Osteocyte (in vitro differentiated cells): ENCODE measurements at regions not wholly inside any gene's neighbourhood (a gene's known extent, or its start where the extent isn't known, plus 50 kb on each side); places are given as distances from the start of the nearest gene placed in this dataset.

ENCODE experiments used
- DNase-seq: peaks from one replicate; pipeline ENCODE4 v3.0.0; 2021; ENCODE audit warnings: mixed read lengths; ENCODE audit not compliant: unreplicated experiment; ENCODE audit errors: extremely low spot score
- H3K27ac Mint-ChIP-seq: one replicate; pipeline ENCODE4 v1.8.0; 2021; ENCODE audit warnings: mild to moderate bottlenecking, mixed read lengths; ENCODE audit not compliant: unreplicated experiment
- H3K27me3 Mint-ChIP-seq: one replicate; pipeline ENCODE4 v1.8.0; 2021; ENCODE audit warnings: mixed read lengths; ENCODE audit not compliant: unreplicated experiment
- H3K36me3 Mint-ChIP-seq: one replicate; pipeline ENCODE4 v1.8.0; 2021; ENCODE audit warnings: mixed read lengths; ENCODE audit not compliant: unreplicated experiment
- H3K4me1 Mint-ChIP-seq: one replicate; pipeline ENCODE4 v1.8.0; 2021; ENCODE audit warnings: mixed read lengths; ENCODE audit not compliant: unreplicated experiment
- H3K4me3 Mint-ChIP-seq: one replicate; pipeline ENCODE4 v1.8.0; 2021; ENCODE audit warnings: mild to moderate bottlenecking, moderate library complexity, mixed read lengths; ENCODE audit not compliant: unreplicated experiment
- H3K9me3 Mint-ChIP-seq: one replicate; pipeline ENCODE4 v1.8.0; 2021; ENCODE audit warnings: mixed read lengths; ENCODE audit not compliant: unreplicated experiment
- TF ChIP-seq, protein P1 (sequence below): fragments of 200-600 bp; sonication (generic); IDR thresholded peaks from 2 replicates; pipeline ENCODE4 v1.5.0; 2021; ENCODE audit warnings: antibody characterized with exemption, mild to moderate bottlenecking, moderate library complexity

DNA sequence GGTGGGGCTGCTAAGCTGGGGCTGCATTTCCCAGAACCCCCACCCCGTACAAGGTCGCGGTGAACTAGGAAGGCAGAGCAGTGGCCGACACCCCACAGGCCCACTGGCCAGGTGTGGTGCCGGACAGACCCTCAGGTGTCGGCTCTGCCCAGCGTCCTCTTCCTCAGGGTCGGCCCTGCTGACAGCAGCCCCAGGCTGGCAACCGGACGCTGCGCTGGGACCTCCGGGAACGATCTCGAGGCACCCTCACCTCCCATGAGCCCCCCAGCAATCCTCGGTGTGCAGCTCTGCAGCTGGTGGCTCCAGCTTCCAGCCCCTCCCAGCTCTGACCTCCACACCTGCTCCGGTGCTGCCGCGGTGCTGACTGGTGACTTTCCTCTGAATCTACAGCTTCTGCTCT, 142.9 kb upstream of the SPACA7 start:
- Mint-ChIP-seq H3K36me3 (no peaks in the 10 kb centered on the region), H3K4me3 (no peak overlapping the region), H3K27me3 (no peaks in the 10 kb centered on the region), H3K27ac (no peak overlapping the region), H3K4me1 (no peaks in the 10 kb centered on the region), H3K9me3 (peaks cover 15% of the 10 kb centered on the region)
- no peak for DNase-seq
- TF ChIP-seq, protein P1, sequence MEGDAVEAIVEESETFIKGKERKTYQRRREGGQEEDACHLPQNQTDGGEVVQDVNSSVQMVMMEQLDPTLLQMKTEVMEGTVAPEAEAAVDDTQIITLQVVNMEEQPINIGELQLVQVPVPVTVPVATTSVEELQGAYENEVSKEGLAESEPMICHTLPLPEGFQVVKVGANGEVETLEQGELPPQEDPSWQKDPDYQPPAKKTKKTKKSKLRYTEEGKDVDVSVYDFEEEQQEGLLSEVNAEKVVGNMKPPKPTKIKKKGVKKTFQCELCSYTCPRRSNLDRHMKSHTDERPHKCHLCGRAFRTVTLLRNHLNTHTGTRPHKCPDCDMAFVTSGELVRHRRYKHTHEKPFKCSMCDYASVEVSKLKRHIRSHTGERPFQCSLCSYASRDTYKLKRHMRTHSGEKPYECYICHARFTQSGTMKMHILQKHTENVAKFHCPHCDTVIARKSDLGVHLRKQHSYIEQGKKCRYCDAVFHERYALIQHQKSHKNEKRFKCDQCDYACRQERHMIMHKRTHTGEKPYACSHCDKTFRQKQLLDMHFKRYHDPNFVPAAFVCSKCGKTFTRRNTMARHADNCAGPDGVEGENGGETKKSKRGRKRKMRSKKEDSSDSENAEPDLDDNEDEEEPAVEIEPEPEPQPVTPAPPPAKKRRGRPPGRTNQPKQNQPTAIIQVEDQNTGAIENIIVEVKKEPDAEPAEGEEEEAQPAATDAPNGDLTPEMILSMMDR = no peak

DNA sequence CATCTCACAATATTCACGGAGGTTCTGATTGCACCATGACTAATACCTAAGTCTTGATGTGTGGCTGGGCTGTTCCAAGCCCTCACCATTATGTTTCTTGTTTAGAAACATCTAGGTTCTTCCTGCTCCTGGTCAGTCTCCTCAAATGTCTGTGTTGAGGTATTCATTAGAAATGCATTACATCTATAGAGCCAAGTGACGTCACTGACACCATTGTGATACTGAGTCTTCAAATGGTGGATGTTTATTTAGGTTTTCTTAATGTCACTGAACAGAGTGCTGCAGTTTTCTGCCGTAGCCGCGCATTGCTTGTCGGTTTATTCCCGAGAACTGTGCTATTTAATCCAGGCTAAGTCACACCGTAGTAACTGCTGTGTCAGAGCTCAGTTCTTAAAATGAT, 142.4 kb upstream of the SPACA7 start:
- H3K4me1 Mint-ChIP-seq = no peaks in the 10 kb centered on the region
- TF ChIP-seq, protein P1 = no peak
- H3K27ac Mint-ChIP-seq = no peak overlapping the region
- H3K27me3 Mint-ChIP-seq = no peaks in the 10 kb centered on the region
- H3K9me3 Mint-ChIP-seq = peaks cover 15% of the 10 kb centered on the region
- no peak for DNase-seq
- H3K4me3 Mint-ChIP-seq = no peak overlapping the region
- no peaks in the 10 kb centered on the region for H3K36me3 Mint-ChIP-seq

DNA sequence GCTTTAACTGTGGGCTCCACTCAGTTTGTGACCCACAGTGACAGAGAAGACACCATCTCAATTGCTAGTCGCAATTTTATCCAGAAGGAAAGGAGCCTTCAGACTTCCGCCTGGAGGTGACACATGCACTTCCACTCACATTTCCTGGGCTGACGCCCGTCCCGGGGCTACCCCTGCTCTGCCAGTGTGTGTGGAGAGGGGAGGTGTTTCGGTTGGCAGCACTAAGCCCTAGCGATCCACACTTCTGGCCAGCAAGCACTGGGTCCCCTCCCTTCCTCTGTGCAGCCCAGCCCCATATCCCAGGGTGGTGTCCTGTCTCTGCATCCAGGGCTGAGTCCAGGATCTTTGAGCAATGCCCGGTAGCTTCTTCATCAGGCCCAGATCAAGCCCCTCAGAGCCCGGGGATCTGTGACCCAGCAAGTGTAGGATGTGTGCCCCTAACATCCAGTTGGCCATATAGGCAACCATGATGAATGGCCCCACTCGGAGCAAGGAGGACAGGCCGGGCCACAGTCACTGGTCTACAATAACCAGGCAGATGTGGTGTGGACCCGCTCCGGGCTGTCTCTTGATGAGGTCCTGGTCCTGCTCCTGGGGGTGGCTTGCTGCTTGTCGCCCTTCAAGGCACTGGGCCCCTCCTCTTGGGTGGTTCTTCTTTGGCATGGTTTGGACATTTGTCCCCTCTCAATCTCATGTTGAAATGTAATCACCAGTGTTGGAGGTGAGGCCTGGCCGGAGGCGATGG, 141.9 kb upstream of the SPACA7 start:
- Mint-ChIP-seq H3K36me3 (no peaks in the 10 kb centered on the region), H3K27ac (no peak overlapping the region), H3K9me3 (peaks cover 15% of the 10 kb centered on the region), H3K4me3 (no peak overlapping the region), H3K4me1 (no peaks in the 10 kb centered on the region), H3K27me3 (no peaks in the 10 kb centered on the region)
- TF ChIP-seq, protein P1 = no peak
- DNase-seq = no peak

DNA sequence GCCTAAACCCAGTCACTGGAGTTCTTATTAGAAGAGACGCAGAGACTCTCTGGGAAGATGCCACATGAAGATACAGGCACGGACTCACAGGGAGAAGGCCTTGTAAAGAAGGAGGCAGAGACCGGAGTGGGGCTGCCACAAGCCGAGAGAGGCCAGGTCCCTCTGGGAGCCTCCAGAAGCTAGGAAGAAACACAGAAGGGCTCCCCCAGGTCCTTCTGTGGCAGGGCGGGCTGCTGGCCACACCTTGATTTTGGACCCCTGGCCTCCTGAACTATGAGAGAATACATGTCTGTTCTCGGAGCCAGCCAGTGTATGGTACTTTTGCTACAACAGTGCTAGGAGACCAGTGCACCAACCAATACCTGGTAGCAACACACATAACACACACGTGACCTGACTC, 140.1 kb upstream of the SPACA7 start:
- no peaks in the 10 kb centered on the region for H3K36me3 Mint-ChIP-seq
- peaks cover 15% of the 10 kb centered on the region for H3K9me3 Mint-ChIP-seq
- no peaks in the 10 kb centered on the region for H3K27me3 Mint-ChIP-seq
- no peak overlapping the region for H3K27ac Mint-ChIP-seq
- H3K4me3 Mint-ChIP-seq = no peak overlapping the region
- TF ChIP-seq, protein P1 = no peak
- H3K4me1 Mint-ChIP-seq = no peaks in the 10 kb centered on the region
- DNase-seq = no peak

DNA sequence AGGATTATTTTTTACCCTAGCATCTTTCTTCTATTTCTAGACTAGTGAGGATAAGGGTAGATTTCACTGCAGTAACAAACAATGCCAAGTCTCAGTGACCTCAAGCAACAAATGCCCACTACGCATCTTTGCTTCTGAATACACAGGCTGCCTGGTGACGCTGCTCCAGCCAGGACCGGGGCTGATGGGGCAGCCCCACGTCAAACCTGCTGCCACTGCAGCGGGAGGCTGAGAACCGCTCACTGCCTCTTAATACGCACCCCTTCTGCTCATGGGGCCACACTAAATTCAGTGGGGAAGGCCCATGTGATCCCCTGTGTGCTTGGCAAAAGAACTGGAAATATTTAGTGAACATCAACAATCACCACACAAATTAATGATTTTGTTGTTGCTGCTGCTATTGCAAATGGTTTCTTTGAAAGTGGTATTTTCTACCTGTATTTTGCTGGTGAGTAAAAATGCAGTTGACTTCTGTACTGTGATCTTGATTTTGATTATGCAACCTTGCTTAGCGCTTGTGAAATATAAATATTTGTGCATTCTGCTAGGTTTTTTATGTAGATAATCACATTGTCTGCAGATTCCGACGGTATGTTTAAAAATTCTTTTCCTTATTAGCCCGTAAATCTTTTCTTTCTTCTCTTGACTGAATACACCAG, 139.5 kb upstream of the SPACA7 start:
- no peak for DNase-seq
- TF ChIP-seq, protein P1 = no peak
- Mint-ChIP-seq H3K9me3 (peaks cover 15% of the 10 kb centered on the region), H3K4me3 (no peak overlapping the region), H3K36me3 (no peaks in the 10 kb centered on the region), H3K27me3 (no peaks in the 10 kb centered on the region), H3K27ac (no peak overlapping the region), H3K4me1 (no peaks in the 10 kb centered on the region)
